A549 (cell line): ENCODE measurements at regions not wholly inside any gene's neighbourhood (a gene's known extent, or its start where the extent isn't known, plus 50 kb on each side); places are given as distances from the start of the nearest gene placed in this dataset.
"Not testable (repeated sequence)": the region's sequence is repeated elsewhere in the genome, so short reads cannot be mapped to it uniquely, and the experiment has no call there.

ENCODE experiments used
- ATAC-seq, 2 experiments: fragments of 200-7000 bp in 1 of 2; fragments of >200 bp in 1 of 2; cut with Nextera tagmentation in 1 of 2; cut with Tn5 transposase in 1 of 2; 3 replicates each; pipeline versions ENCODE4 v1.8.0 to v1.9.1; 2018 to 2020; ENCODE audit warnings: mild to moderate bottlenecking in 1 of 2, moderate library complexity in 1 of 2
- CTCF ChIA-PET: fragments of 300-600 bp; sonication (Branson Sonifier 250); formaldehyde crosslinking; extraction: SDS; loops from one replicate; lab custom pipeline; 2021; ENCODE audit warnings: antibody characterized with exemption, inconsistent platforms; lab: Yijun Ruan, JAX
- POLR2A ChIA-PET: fragments of 350-600 bp; formaldehyde crosslinking; extraction: SDS; loops from one replicate; lab custom pipeline; 2021; ENCODE audit warnings: antibody characterized with exemption, inconsistent platforms; lab: Yijun Ruan, JAX
- DNase-seq, 2 experiments: peaks; one replicate each; pipeline versions ENCODE4 v3.0.0 to v3.0.0-alpha.2; 2011 to 2016; ENCODE audit warnings: low read depth in 1 of 2, low spot score in 1 of 2
- FAIRE-seq: peaks from 2 replicates; lab custom pipeline; 2011; peaks lifted over from hg19 to GRCh38; lab: Jason Lieb, UNC
- H3K27ac ChIP-seq, 2 experiments: fragments of >200 bp; sonication (Bioruptor Twin); formaldehyde crosslinking; 3 replicates each; pipeline ENCODE4 v1.5.1; 2016 to 2017
- H3K4me1 ChIP-seq: fragments of >200 bp; sonication (Bioruptor Twin); formaldehyde crosslinking; 3 replicates; pipeline ENCODE4 v1.6.1; 2016
- H3K4me2 ChIP-seq: fragments of >200 bp; sonication (Bioruptor Twin); formaldehyde crosslinking; 3 replicates; pipeline ENCODE4 v1.6.1; 2016
- H3K4me3 ChIP-seq: fragments of >200 bp; sonication (Bioruptor Twin); formaldehyde crosslinking; 3 replicates; pipeline ENCODE4 v1.5.1; 2016
- H3K9me3 ChIP-seq: fragments of >200 bp; sonication (Bioruptor Twin); formaldehyde crosslinking; 3 replicates; pipeline ENCODE4 v1.6.1; 2016
- ATOH8 ChIP-seq: fragments of 250-450 bp; sonication (Bioruptor Pico); IDR thresholded peaks from 2 replicates; pipeline ENCODE4 v1.5.0; 2020; ENCODE audit warnings: low read depth, mild to moderate bottlenecking, moderate library complexity
- CHD4 ChIP-seq: fragments of 200-600 bp; sonication (generic); IDR thresholded peaks from 2 replicates; pipeline ENCODE4 v1.6.1; 2016; ENCODE audit warnings: antibody characterized with exemption, mild to moderate bottlenecking, borderline replicate concordance
- E2F6 ChIP-seq: IDR thresholded peaks from 2 replicates; pipeline ENCODE4 v1.6.1; 2012; ENCODE audit warnings: low read depth, borderline replicate concordance
- ESRRA ChIP-seq: fragments of 150-350 bp; IDR thresholded peaks from 2 replicates; pipeline ENCODE4 v1.6.1; 2014; ENCODE audit warnings: mild to moderate bottlenecking, low read length, borderline replicate concordance
- FOSB ChIP-seq: fragments of 250-450 bp; sonication (Bioruptor Pico); IDR thresholded peaks from 2 replicates; pipeline ENCODE4 v1.5.0; 2020; ENCODE audit warnings: mild to moderate bottlenecking, moderate library complexity
- FOXS1 ChIP-seq: fragments of 250-450 bp; sonication (Bioruptor Pico); IDR thresholded peaks from 2 replicates; pipeline ENCODE4 v1.5.0; 2020; ENCODE audit warnings: mild to moderate bottlenecking, moderate library complexity
- JUN ChIP-seq, 2 experiments: fragments of >200 bp; sonication (Bioruptor Twin); formaldehyde crosslinking; IDR thresholded peaks; 2 replicates in 1 of 2; 3 replicates in 1 of 2; pipeline ENCODE4 v1.6.1; 2016 to 2017
- JUNB ChIP-seq: fragments of >200 bp; sonication (Bioruptor Twin); formaldehyde crosslinking; IDR thresholded peaks from 2 replicates; pipeline ENCODE4 v1.6.1; 2016
- MAX ChIP-seq: IDR thresholded peaks from 2 replicates; pipeline ENCODE4 v1.6.1; 2012
- PHF8 ChIP-seq: fragments of 200-600 bp; sonication (generic); IDR thresholded peaks from 2 replicates; pipeline ENCODE4 v1.6.1; 2016; ENCODE audit warnings: low read depth, mild to moderate bottlenecking, antibody characterized with exemption, moderate library complexity, borderline replicate concordance
- POLR2A ChIP-seq: IDR thresholded peaks from 2 replicates; pipeline ENCODE4 v1.6.1; 2012; ENCODE audit warnings: mild to moderate bottlenecking, low read length
- POLR2AphosphoS2 ChIP-seq: conservative IDR thresholded peaks from 2 replicates; pipeline ENCODE4 v1.6.1; 2012; ENCODE audit warnings: low read length, improper control_type of control experiment, inconsistent platforms
- REST ChIP-seq: fragments of 200-600 bp; sonication (generic); IDR thresholded peaks from 2 replicates; pipeline ENCODE4 v1.6.1; 2016; ENCODE audit warnings: antibody characterized with exemption, mild to moderate bottlenecking, moderate library complexity
- SREBF2 ChIP-seq: fragments of 450-650 bp; IDR thresholded peaks from 2 replicates; pipeline ENCODE4 v1.6.1; 2014; ENCODE audit warnings: mild to moderate bottlenecking, moderate library complexity
- TFCP2L1 ChIP-seq: fragments of 250-450 bp; sonication (Bioruptor Pico); IDR thresholded peaks from 2 replicates; pipeline ENCODE4 v1.5.0; 2021; ENCODE audit warnings: mild to moderate bottlenecking
- ZFP36 ChIP-seq: fragments of 450-650 bp; IDR thresholded peaks from 2 replicates; pipeline ENCODE4 v1.6.1; 2014; ENCODE audit warnings: borderline replicate concordance; ENCODE audit not compliant: partially characterized antibody
- ZSCAN20 ChIP-seq: fragments of 250-450 bp; sonication (Bioruptor Pico); IDR thresholded peaks from 2 replicates; pipeline ENCODE4 v1.8.0; 2022; ENCODE audit warnings: mild to moderate bottlenecking, moderate library complexity
- WGBS: methylation state at CpG from one replicate; pipeline ENCODE4 v1.1.6; 2017; ENCODE audit errors: missing lambda C conversion rate; 5-methylcytosine and 5-hydroxymethylcytosine counted together

- H3K9me3 ChIP-seq, H3K4me1 ChIP-seq, FAIRE-seq, POLR2A ChIA-PET, CTCF ChIA-PET: not testable (repeated sequence)
- Histone ChIP-seq H3K4me2 (peak overlapping the region; percentile 79), H3K27ac (peak overlapping the region; percentile 91 to 93), H3K4me3 (peak overlapping the region; percentile 62)
- TF ChIP-seq E2F6 (0 out of 2 replicates have a peak, but pooled peaks have one; percentile 46), JUN (IDR thresholded peaks at IDR 0.05) (peak in 1 of 2 experiments; percentile 7; a peak in 1 of 5 replicates), MAX (peak; percentile 12), ZFP36 (peak; percentile 60), POLR2A (peak; percentile 42)
- 0% methylated on average over 11 of the region's 32 CpGs for WGBS
- ATAC-seq (peak; percentile 71 to 88), DNase-seq (peak; percentile 4 to 64)
Measured at GRCh38 chr2:132353380-132353779, 63.2 kb upstream of the GPR39 start.

- ATAC-seq, FAIRE-seq, CTCF ChIA-PET: not testable (repeated sequence)
Measured at GRCh38 chr2:132360964-132361363, 55.6 kb upstream of the GPR39 start.

GRCh38 chr2:132361498-132361897 lies 55.1 kb upstream of the GPR39 start:
- DNase-seq, POLR2A ChIA-PET, H3K27ac ChIP-seq, ATAC-seq, H3K4me2 ChIP-seq, H3K4me1 ChIP-seq, CTCF ChIA-PET, H3K4me3 ChIP-seq, FAIRE-seq: not testable (repeated sequence)
- WGBS = 77% methylated on average over 11 of the region's 16 CpGs
- H3K9me3 ChIP-seq = peaks cover 20% of the 10 kb centered on the region

More at GRCh38 chr2:132360964-132361363, 55.6 kb upstream of the GPR39 start:
- POLR2A ChIA-PET, H3K4me3 ChIP-seq, H3K4me1 ChIP-seq, H3K27ac ChIP-seq, H3K4me2 ChIP-seq, DNase-seq: not testable (repeated sequence)
- H3K9me3 ChIP-seq = peaks cover 20% of the 10 kb centered on the region
- 76% methylated on average over 11 of the region's 19 CpGs for WGBS

GRCh38 chr2:132363352-132363751 lies 53.3 kb upstream of the GPR39 start:
- H3K4me2 ChIP-seq, H3K27ac ChIP-seq, DNase-seq, CTCF ChIA-PET, H3K4me1 ChIP-seq, ATAC-seq, H3K4me3 ChIP-seq, FAIRE-seq, POLR2A ChIA-PET: not testable (repeated sequence)
- WGBS = 14% methylated on average over 2 of the region's 2 CpGs
- peaks cover 20% of the 10 kb centered on the region for H3K9me3 ChIP-seq

GRCh38 chr2:132365963-132366362 lies 50.6 kb upstream of the GPR39 start:
- POLR2A ChIA-PET, H3K4me1 ChIP-seq, H3K4me2 ChIP-seq, DNase-seq, H3K4me3 ChIP-seq, FAIRE-seq, ATAC-seq, H3K27ac ChIP-seq: not testable (repeated sequence)
- H3K9me3 ChIP-seq = peaks cover 20% of the 10 kb centered on the region
- CTCF ChIA-PET = interaction anchor here (1.6 to 2.0 kb wide), 2 partner anchors 10 to 285 kb away, joined by 5 to 7 read pairs; no protein-coding TSS in a partner anchor
- 40% methylated on average over 2 of the region's 3 CpGs for WGBS

- Histone ChIP-seq H3K27ac (no peak overlapping the region), H3K4me3 (no peak overlapping the region), H3K9me3 (peaks cover 20% of the 10 kb centered on the region), H3K4me1 (no peaks in the 10 kb centered on the region), H3K4me2 (no peak overlapping the region)
- CTCF ChIA-PET = interaction anchor here (1.6 kb wide), 1 partner anchor 9 kb away, joined by 7 read pairs; no protein-coding TSS in a partner anchor
- no peak for DNase-seq
- TF ChIP-seq FOSB (no peak), ZSCAN20 (CRISPR knock-in tag) (no peak), POLR2AphosphoS2 (no peak), SREBF2 (no peak), ATOH8 (no peak), PHF8 (no peak), FOXS1 (CRISPR knock-in tag) (no peak), ESRRA (no peak), TFCP2L1 (CRISPR knock-in tag) (no peak), CHD4 (no peak), REST (no peak), JUNB (no peak)
- no peak for ATAC-seq
- WGBS = 23% methylated on average over 5 of the region's 5 CpGs
- POLR2A ChIA-PET = no interaction called here
- no peak for FAIRE-seq
Measured at GRCh38 chr2:132366421-132367180, 50.0 kb upstream of the GPR39 start.
